ENCODE measurements at regions not wholly inside any gene's neighbourhood (a gene's known extent, or its start where the extent isn't known, plus 50 kb on each side); places are given as distances from the start of the nearest gene placed in this dataset.

- TF ChIP-seq CTCF (IDR thresholded peaks at IDR 0.05; ENCODE audit: low read depth, low read length, poor library complexity, severe bottlenecking) (no peak), EZH2phosphoT487 (IDR thresholded peaks at IDR 0.05; ENCODE audit: borderline replicate concordance, low read length) (no peak)
Observed at GRCh38 chrX:4925911-4926310, 1212.5 kb upstream of the PRKX start.

All from DOHH2 (cell line).